HG03354 (cell line): ENCODE measurements at regions not wholly inside any gene's neighbourhood (a gene's known extent, or its start where the extent isn't known, plus 50 kb on each side); places are given as distances from the start of the nearest gene placed in this dataset.
"Not testable (repeated sequence)": the region's sequence is repeated elsewhere in the genome, so short reads cannot be mapped to it uniquely, and the experiment has no call there.

Experiments used
- ATAC-seq: cut with Tn5 transposase; IDR thresholded peaks from one replicate; pipeline ENCODE4 v1.9.1; 2021; ENCODE audit warnings: mild to moderate bottlenecking; ENCODE audit not compliant: unreplicated experiment, poor library complexity, severe bottlenecking

DNA sequence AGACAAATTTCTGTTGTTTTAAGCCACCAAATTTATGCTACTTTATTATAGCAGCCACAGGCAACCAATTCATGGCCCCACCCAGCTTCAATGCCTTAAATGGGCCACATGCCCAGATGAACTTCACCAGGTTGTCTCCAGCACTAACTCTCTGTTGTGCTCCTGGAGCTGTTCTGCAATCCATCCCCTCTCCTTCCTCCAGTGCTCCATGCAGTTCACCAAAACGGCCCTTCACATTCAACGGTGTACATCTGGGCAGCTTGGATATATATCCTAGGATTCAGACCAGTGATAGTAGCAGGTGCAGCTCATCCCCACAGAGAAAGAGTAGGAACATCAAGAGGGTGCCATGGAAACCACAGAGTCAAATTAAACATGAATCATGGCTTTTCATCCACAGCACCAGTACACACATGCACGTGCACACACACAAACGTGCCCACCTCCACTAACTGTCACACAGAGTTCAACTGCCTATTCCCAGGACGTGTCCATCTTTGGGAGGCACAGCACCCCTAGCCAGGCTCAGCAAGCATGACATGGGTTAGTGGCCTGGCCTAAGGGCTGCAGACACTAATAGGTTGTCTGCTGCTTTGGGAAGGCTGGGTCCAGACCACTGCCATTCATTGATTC, 134.5 kb downstream of the MED10 start:
- ATAC-seq = no peak

DNA sequence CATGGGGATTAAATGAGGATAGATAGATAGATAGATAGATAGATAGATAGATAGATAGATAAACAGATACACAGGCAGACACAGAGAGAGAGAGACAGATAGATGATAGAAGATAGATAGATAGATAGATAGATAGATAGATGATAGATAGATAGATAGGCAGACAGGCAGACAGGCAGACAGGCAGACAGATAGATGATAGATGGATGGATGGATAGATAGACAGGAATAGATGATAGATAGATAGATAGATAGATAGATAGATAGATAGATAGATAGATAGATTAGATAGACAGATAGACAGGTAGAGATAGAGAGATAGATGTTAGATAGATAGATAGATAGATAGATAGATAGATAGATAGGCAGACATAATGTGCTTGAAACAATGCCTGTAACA, 137.3 kb downstream of the MED10 start:
- not testable (repeated sequence) for ATAC-seq

DNA sequence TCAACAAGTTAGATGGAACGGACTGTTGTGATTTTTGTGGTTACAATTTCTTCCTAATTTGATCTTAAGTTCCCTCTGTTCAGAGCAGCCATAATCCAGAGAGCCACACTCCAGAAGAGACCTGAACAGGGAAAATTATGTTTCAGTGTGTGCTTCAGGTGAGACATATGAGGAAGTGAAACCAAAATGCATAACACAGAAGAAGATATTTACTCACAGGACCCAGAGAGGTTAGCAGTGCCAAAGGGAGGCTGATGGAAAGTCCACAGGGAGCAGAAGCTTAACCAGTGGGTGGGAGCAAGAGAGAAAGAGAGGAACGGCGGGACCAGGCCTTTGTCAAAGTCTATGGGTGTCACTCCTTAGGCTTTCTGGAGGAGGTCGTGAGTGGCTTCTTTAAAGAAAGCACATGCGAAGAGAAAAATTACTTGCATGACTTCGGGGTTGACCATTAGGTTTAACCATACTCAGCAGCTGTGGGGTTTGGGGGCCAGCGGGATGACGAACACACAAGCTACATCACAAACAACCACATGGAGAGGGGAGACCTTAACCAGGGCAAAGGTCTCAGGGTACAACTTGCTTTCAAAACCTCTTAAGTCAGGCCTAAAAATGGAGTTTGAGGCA, 141.4 kb downstream of the MED10 start:
- ATAC-seq = peak; percentile 72

DNA sequence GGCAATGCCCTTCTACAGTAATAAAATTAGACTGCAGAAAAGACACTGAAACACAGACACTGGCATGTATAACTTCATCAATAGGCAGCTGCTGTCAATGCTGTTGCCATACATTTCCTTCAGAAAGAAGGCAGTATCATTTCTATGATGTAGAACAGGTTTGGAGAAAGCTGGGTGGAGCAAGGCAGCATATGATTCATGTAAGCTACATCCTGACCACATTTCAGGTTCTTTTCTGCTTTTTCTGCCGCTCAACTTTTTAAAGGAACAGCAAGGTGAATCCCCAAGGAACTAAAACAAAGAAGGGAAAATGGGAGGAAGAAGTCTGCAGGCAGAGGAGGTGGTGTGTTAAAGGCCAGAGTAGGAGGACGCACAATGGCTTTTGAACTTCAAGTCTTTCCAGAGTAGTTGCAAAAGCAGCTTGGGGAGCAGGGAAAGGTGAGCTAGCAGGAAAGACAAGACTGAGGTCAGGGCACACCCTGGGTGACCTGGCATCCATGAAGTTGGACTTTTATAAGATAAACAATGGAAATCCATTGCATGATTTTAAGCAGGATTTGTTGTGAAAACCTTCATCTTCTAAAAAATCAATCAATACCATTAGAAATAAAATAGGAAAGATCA, 142.1 kb downstream of the MED10 start:
- ATAC-seq = no peak

DNA sequence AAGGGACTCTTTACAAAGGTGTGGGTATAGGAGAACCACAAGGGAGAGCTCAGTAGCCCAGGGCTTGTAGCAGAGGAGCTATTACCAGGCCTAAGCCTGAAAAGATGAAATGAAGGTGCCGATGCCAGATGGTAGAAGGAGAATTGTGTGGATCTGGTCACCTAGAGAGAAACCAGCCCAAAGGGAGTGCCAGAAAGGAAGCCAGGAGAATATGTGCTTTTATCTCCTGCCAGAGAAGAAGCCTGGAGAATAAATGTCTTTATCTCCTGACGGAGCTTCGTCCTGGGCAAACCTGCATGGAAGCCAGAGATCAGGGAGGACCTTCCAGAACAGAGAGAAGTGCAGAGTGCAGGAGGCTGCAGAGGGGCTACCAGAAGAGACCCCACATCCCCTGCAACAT, 142.6 kb downstream of the MED10 start:
- no peak for ATAC-seq

DNA sequence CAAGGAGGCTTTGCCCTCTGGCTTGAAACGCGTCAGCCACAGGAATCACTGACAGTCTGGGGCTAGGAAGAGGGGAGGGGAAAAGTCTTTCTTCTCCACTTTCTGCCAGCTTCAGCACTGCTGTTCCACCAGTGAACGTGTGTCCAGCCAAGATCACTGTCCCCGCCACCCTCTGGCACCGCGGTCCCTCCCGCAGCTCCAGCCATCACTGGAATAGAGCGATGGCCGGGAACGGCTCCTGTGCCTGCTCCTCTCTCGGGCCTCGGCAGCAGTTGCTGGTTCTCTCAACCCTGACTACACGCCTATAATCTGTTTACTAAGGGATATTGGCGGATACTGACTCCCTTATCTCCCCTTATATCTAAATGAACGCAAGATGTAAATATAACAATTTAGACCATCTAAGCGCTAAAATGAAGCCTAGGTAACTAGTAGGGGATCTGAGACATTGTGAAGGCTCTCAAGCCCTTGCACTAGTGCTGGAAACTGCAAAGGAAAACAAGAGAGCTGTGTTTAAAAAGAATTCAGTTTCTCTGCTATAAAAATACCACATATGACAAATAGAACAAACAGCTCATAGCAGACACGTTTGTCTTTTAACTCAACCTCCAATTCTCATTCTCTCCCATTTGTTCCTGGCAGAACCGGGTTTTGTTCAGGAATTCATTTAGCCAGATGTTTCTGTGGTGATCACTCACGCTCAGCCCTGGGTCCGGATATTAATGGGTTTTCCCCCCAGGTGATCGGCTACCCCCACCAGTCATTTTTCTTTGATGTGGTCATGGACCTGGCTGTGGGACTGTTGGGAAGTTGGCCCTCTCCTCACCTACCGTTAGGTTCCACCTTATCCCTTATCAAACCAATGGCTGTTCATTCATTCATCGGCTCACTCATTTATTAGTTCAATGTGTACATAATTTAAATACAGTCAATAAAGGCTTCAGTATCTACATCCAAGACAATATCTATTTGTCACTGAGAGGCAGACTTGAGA, 149.8 kb downstream of the MED10 start:
- ATAC-seq = no peak

DNA sequence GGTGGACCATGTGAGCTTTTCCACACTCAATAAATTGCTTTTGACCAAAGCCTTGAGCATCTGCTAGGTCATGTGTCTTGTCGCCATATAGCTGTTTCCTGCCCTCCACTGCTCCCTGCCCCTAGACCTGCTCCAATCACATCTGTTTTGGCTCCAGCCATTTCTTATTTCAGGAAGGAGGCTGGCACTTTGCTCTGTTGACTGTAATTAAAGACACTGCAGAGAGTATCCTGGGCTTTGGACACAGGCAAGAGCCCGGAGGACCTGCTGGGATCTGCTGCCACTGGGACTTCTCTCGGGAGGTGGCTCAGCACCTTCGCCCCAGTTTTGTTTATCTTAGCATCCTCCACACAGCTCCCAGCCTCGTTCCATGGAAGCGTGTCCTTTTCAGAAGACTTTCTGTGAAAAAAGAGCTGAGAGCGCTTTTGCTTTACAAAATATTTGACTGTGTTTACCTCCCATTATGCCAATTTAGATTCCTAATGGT, 153.2 kb downstream of the MED10 start:
- no peak for ATAC-seq

DNA sequence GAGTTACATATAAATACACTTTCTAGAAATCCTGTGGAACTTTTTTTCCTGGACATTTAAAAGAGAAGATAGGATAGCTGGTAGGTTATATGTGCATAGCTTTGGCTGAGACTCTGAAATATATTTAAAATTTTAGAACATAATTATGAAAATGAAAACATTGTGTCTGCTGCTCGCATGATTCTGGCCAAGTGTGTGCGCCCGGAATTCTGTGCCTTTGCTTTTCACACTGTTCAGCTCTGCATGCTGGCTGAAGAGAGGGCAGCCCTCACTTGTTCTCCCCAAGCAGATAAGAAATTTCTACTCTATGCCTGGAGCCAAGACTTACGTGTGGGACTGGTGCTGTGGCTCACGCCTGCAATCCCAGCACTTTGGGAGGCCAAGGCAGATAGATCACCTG, 153.9 kb downstream of the MED10 start:
- no peak for ATAC-seq

DNA sequence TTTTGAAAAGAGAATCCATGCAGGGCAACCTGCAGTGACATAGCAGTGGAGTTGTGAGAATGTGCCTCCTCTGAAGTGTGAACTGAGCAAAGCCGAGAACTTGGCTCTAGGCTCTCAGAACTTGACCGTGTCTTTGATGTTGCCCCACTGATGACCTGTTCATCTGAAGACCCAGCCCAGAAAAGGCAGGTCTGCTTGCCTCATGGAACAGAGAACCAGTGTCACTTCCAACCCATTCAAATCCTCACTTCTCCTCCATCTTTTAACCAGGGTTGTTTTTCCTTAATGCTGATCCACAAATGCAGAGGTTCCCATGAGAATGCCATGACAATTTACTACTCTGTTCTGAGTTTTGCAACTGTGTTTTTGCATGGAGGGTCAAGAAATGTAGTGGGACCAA, 155.4 kb downstream of the MED10 start:
- ATAC-seq = no peak

DNA sequence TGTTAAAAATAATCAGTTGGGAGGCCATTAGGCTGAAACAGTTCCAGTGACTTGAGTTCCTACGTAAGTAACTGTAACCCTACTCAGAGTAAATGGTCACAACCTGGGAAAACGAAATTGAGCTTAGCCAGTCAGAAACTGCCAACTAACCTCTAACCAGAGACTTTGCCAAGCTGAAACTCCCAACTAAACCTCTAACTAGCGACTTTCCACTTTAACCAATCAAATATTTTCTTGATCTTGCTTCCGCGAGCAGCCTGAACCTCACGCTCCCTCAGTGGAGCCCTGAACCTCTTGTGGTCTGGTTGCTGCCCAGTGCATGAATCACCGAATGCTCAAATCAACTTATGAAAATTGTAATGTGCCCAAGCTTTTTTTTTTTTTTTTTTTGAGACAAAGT, 156.2 kb downstream of the MED10 start:
- ATAC-seq = no peak

DNA sequence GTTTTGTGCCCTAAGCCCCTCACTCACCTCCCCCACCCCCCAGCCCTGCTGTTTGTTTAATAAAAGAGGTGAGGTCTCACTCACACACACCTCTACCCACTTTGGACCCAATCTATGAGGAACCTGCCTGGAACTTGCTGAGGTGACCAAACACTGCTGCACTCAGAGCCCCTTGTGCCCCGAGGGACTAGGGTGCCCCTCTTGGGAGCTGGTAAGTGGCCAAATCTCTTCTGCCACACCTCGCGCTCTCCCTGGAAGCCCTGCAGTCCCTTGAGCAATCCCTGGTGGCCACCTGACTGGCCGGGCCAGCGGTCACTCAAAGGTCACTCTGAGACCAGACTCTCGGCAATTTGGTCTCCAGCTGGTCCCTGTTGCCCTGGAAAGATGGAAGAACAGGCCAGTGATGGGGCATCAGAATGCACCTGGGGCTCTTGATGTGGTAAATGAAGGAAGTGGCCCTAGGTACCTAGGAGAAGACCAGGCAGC, 157.2 kb downstream of the MED10 start:
- ATAC-seq = no peak

DNA sequence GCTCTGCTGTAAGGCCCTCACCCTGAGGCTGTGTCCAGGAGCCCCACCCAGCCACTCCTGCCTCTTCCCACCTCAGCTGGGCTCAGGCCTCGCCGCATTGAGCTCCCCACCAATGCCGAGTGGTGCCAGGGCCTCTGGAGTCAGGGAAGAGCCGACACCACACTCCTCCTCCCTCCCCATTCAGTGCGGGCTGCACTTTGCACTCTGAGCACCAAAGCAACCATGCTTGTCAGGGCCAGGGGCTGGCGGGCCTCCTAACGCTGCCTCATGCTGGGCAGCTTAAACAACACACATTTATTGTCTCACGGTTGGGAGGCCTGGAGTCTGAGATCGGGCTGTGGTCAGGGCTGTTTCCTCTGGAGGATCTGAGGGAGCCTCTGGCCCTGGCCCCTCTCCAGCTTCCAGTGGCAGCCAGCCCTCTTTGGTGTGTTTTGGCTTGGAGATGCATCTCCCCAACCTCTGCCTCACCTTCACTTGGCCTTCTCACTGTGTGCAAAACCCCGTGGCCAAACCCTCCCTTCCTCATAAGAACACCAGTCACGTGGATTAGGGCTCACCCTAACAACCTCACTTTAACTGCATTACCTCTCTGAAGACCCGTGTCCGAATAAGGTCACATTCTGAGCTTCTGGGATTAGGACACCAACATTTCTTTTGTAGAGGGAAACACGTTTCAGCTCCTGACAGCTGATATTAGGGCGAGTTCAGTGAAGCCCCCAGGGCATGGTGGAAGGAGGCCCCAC, 157.8 kb downstream of the MED10 start:
- no peak for ATAC-seq

DNA sequence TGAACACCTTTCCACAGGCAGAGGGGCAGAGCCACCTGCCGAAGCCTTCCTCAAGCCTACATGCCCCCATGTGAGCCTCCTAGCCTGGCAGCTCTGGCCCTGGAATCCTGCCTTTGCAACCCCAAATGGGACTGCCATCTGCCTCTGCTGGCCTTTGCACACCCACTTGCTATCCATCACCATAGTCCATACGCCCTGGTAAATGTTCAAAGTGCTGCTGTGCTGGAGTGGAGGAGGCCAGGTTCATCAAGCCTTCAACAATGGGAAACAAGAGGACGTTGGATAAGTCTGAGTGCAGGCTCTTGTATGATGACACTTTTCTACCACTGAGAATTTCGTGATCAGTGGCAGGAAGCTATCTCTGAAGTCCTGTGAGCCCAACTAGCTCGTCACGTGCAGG, 159.8 kb downstream of the MED10 start:
- no peak for ATAC-seq

DNA sequence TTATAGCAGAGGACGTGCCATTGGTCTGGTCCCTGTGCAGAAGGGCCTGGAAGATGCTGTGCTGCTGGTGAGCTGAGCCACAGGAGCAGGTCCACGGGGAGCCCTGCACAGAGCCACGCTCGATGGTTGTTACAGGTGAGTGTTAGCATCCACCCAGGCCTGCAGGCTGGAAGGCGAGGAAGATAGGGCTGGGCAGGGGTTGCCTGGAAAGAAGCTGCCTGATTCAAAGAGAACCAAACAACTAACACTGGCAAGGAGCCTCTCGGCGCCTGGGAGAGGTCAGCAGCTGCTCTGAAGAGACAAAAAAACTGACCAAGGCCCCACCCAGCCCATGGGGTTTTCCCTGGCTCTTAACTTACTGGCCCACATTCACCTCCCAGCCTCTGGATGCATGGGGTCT, 160.2 kb downstream of the MED10 start:
- no peak for ATAC-seq

DNA sequence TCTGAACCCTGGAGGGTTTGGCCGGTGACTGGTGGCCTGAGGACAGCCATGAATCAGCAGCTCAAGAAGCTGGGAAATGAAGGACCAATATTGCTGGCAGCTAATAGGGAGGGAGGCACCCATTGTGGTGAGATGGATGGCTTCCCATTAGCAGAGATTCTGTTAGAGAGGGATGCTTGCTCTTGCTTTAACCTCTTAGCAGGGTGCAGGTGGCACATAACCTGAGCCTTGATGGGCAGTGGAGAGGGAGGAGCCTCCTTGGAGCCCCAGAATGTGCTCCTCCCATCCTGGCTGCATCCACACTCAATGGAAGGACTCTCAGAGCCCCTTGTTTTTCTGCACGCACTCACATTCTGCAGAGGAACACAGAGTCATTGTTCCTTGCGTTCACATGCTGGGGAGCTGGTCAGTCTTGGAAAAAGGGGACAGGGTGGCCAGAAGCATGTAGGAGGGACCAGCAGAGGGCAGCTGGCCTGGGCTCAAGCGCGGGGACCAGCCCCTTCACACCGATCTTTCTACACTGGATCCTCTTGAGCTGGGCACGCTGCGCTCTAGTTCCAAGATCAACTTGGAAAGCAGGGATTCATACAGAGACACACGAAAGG, 161.8 kb downstream of the MED10 start:
- ATAC-seq = no peak

DNA sequence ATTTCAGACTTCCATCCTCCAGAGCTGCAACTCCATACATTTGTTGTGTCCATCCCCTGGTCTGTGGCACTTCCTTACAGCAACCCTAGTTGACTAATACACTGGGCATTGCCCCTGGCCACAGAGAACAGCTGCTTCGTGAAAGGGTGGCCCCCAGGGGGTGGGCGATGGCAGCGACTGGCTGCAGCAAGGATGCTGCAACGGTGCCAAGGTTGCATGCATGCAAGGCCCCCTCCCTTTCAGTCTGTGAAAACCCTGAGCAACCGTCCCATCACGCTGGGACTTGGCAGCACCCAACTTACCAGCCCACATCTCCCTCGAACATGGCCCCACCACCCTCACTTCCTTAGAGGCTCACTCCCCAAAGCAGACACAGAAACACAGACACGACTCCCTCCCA, 162.5 kb downstream of the MED10 start:
- ATAC-seq = no peak

DNA sequence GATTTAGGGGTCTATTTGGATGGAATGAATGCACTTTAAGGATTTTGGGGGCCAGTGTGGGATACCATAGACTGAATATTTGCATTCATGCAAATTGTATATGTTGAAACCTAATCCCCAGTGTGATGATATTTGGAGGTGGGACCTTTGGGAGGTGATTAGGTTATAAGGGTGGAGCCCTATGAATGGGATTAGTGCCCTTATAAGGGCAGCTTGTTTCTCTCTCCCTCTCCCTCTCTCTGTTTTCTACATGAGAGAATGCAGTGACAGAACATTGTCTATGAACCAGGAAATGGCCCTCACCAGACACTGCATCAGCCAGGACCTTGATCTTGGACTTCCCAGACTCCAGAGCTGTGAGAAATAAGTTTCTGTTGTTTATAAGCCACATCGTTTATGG, 166.1 kb downstream of the MED10 start:
- no peak for ATAC-seq

DNA sequence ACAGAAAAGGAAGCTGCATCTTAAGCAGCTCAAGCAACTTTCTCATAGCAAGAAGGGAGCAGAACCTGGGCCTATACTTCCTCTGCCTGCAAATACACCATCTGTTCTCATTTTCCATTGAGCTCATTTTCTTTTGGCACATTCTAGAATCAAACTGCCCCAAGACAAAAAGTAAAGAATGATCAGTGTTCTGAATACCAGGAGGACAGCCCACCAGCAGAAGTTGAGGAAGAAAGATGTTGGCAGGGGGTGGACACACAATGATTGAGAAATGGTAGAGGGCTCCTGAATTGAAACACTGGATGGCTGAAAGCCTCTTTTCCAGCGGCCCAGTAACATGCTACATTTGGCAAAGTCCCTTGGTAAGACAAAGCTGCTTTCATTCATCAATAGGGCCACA, 171.8 kb downstream of the MED10 start:
- no peak for ATAC-seq

DNA sequence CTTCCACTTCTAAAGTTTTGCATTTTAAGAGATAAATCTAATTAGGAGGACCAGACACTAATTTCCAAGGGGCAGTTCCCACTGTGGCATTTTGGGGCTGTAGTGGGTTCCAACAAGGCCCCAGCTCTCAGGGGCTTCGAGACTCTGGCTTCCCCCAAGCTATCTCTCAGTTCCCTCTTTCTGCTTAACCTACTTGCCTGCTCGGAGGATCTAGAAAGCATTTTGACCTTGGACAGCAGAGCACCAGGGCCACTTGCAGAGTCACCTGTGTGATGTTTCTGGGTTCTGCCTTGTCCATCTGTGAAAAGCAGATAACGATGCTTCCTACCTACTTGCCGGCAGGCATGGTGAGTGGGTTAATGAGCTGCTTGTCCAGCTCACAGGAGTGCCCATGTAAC, 175.4 kb downstream of the MED10 start:
- ATAC-seq = peak; percentile 36
